ENCODE measurements at regions not wholly inside any gene's neighbourhood (a gene's known extent, or its start where the extent isn't known, plus 50 kb on each side); places are given as distances from the start of the nearest gene placed in this dataset.

DNA sequence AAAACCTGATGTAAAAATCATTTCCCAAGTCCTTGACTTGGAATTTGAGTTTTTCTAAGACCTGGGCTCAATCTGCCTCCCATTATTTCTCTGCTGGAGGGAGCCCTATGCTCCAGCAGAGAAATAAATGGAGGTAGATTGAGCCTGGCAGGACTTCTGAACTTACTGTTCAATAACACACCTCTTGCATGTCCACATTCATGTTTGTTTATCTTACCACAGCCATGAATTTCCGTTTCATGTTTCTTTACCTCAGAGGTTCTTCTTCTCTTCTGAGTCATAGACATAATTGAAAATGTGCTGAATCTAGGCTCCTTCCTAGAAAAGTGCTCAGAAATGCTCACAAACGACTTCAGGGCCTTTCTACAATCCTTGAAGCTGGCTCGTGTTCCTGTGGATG, 170.8 kb downstream of the PMAIP1 start:
- TF ChIP-seq MYC (IDR thresholded peaks at IDR 0.05; ENCODE audit: low read depth, low read length) (no peak), MYC (CRISPR knock-in tag; IDR thresholded peaks at IDR 0.05; ENCODE audit: borderline replicate concordance, low read depth) (no peak), RAD21 (CRISPR knock-in tag; conservative IDR thresholded peaks at IDR 0.05 in 1 of 2, IDR thresholded peaks at IDR 0.05 in 1 of 2) (no peak), NFE2L1 (tag; IDR thresholded peaks at IDR 0.05; ENCODE audit: borderline replicate concordance, low read depth) (no peak), POLR2A (conservative IDR thresholded peaks at IDR 0.05) (no peak), HDGF (IDR thresholded peaks at IDR 0.05) (no peak), ZEB2 (IDR thresholded peaks at IDR 0.05) (no peak), CEBPZ (IDR thresholded peaks at IDR 0.05; ENCODE audit: borderline replicate concordance, low read depth, low read length) (no peak), TBP (optimal IDR thresholded peaks at IDR 0.05; ENCODE audit: low read depth, low read length) (no peak)
- TF ChIP-seq, protein P1, sequence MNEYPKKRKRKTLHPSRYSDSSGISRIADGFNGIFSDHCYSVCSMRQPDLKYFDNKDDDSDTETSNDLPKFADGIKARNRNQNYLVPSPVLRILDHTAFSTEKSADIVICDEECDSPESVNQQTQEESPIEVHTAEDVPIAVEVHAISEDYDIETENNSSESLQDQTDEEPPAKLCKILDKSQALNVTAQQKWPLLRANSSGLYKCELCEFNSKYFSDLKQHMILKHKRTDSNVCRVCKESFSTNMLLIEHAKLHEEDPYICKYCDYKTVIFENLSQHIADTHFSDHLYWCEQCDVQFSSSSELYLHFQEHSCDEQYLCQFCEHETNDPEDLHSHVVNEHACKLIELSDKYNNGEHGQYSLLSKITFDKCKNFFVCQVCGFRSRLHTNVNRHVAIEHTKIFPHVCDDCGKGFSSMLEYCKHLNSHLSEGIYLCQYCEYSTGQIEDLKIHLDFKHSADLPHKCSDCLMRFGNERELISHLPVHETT (CRISPR knock-in tag; conservative IDR thresholded peaks at IDR 0.05 in 1 of 2, IDR thresholded peaks at IDR 0.05 in 1 of 2): no peak

All from K562 (cell line).